ENCODE measurements at regions not wholly inside any gene's neighbourhood (a gene's known extent, or its start where the extent isn't known, plus 50 kb on each side); places are given as distances from the start of the nearest gene placed in this dataset.
"Not testable (repeated sequence)": the region's sequence is repeated elsewhere in the genome, so short reads cannot be mapped to it uniquely, and the experiment has no call there.

DNA sequence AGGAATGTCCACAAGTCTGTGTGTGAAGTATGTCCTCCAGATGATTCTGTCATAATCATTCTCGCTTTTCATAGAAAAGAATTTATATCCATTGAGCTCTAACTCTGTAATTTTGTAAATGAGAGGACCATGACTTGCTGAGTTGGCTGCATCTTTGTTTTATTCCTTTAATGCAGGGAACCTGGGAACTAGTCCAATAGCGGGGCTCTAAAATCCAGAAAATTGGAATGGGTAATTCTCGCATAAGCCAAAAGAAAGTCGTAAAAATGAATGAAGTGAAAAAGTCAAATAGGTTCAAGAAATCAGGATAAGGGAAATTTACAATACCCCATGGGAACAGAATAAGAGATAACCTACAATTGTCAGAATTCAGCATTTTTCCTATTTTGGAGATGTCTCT lies 232.5 kb downstream of the RAB38 start:
- TF ChIP-seq GATA1 (IDR thresholded peaks at IDR 0.05; ENCODE audit: low read depth, low read length) (no peak), POLR2A (IDR thresholded peaks at IDR 0.05; ENCODE audit: low read length) (no peak)
- DNase-seq: no peak

DNA sequence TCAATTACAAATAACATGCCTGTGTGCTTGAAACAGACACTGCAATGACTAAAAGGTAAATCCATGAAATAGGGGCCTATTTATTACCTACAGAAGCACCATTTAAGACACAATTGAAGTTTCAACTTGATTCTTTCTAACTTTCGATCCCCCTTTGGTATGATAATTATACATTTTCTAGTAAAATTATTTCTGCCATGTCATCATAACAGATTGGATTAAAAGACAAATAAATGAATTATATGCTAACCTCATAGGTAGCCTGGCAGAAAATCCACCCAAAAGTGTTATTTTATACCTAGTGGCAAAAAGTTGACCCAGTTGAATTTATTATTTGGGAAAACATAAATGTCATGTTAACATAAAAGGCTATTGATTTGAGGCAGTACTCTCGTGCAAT lies 241.1 kb downstream of the RAB38 start:
- no peak for DNase-seq
- TF ChIP-seq GATA1 (IDR thresholded peaks at IDR 0.05; ENCODE audit: low read depth, low read length) (no peak), POLR2A (IDR thresholded peaks at IDR 0.05; ENCODE audit: low read length) (no peak)

DNA sequence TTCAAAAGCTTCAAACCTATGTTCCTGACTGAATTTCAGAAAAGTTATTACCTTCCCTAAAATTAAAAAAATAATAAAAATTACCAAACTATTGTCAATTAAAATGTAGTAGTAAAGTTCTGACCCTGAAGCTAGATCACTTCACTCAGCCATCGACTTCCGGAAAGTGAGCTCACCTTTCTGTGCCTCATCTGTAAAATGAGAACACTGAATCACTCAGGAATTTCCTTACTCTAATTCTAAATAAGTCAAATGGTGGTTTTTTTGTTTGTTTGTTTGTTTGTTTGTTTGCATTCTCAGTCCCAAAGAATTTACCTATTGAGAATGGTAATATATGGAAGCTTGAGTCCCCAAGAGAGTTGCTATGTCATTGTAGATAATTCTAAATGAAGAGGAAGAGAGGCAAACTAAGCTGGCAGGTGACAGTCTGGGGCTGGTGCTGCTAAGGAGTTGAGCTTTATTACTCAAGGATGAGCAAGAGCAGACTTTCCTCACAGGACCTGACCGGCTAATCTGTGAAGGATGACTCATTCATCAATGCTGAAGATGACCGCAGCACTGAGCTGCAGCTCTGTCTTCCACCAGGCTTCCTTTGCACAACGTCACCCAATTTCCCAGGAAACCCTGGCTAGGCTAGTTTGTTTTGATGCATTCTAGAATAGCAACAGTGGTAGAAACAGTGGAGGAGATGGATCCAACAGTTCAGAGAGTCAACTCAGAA lies 248.8 kb downstream of the RAB38 start:
- no peak for DNase-seq
- TF ChIP-seq GATA1 (IDR thresholded peaks at IDR 0.05; ENCODE audit: low read depth, low read length) (no peak), POLR2A (IDR thresholded peaks at IDR 0.05; ENCODE audit: low read length) (no peak)

DNA sequence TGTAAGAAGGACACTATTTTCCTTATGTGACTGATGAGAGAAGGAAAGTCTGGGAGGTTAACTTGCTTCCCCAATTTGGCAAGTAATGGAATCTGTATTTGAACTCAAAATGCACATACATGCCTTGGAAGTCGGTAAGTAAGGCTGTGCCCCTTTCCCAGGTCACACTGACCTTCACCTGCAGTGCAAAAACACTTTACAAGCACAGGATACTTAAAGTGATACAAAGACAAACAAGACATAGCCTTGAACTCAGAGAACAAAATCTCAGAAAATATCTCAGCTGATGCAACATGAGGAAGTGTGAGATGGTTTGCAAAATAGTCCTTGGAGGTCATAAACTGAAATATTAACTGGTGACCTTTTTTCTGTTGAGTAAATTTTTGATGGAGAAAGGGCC lies 251.1 kb downstream of the RAB38 start:
- no peak for DNase-seq
- TF ChIP-seq POLR2A (IDR thresholded peaks at IDR 0.05; ENCODE audit: low read length) (no peak), GATA1 (IDR thresholded peaks at IDR 0.05; ENCODE audit: low read depth, low read length) (no peak)

DNA sequence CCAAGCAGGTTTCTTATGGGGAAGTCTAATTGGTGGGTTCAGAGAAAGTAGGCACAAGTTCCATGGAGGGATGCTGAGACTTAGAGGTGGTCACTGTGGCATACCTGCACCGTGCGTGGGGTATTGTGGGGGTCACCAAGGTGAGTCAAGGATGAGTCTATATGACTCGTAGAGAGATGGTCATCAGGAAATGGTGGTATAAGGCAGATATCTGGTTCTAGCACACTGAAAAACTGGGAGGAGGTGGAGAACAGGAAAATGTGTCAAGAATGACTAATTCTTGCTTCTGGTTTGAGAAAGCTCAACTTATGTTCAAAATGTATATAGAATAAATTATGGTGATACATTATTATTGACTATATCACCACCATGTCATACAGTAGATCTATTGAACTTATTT lies 258.1 kb downstream of the RAB38 start:
- no peak for DNase-seq
- TF ChIP-seq POLR2A (IDR thresholded peaks at IDR 0.05; ENCODE audit: low read length) (no peak), GATA1 (IDR thresholded peaks at IDR 0.05; ENCODE audit: low read depth, low read length) (no peak)

DNA sequence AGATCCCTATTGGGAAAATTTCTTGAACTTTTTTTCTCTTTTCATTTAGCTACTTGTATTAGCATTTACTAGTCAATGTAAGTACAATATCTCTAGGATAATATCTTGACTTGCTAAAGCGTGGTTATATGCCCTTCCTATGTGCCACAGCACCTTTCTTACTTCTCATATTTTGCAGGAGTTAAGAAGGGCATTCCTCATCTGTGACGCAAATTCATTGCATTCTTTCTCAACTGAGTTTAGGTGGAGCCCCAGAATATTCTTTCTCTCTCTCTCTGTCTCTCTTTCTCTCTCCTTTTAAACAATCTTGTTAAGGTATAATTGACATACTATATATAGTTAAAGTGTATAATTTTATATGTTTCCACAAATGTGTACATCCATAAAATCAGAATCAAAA lies 266.1 kb downstream of the RAB38 start:
- DNase-seq: no peak
- TF ChIP-seq GATA1 (IDR thresholded peaks at IDR 0.05; ENCODE audit: low read depth, low read length) (no peak), POLR2A (IDR thresholded peaks at IDR 0.05; ENCODE audit: low read length) (no peak)

DNA sequence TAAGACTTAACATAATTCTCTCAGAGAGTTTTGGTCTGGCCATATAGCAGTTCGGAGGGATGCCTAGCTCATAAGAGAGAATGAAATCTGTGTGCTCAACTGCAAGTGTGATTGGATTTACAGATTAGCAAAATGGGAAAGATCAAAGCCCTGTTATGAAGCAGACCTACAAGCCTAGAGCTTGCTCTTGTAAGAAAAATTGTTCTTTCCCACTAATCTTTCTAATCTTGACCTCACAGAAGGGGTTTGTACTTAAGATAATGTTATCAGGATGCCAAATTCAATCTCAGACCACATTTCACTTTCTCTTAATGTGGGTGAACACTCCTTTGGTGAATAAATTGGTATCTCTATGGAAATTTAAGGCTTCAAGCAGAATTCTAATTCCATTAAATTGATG lies 267.2 kb downstream of the RAB38 start:
- TF ChIP-seq POLR2A (IDR thresholded peaks at IDR 0.05; ENCODE audit: low read length) (no peak), GATA1 (IDR thresholded peaks at IDR 0.05; ENCODE audit: low read depth, low read length) (no peak)
- no peak for DNase-seq

DNA sequence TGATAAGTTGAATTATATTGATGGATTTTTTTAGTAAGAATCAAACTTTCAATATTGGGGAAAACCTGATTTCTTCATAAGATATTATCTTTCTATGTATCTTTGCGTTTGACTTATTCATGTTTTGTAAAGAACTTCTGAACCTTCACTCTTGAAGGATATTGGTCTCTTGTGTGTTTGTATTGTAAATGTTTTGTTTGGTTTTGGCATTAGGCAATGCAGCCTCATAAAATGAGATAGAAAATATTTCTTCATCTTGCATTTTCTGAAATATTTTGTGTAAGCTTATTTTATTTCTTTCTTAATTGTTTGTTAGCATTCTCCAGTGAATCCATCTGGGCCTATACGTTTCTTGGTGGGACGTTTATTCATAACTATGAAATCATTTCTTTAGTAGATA lies 271.9 kb downstream of the RAB38 start:
- TF ChIP-seq POLR2A (IDR thresholded peaks at IDR 0.05; ENCODE audit: low read length) (no peak), GATA1 (IDR thresholded peaks at IDR 0.05; ENCODE audit: low read depth, low read length) (no peak)
- DNase-seq: no peak

DNA sequence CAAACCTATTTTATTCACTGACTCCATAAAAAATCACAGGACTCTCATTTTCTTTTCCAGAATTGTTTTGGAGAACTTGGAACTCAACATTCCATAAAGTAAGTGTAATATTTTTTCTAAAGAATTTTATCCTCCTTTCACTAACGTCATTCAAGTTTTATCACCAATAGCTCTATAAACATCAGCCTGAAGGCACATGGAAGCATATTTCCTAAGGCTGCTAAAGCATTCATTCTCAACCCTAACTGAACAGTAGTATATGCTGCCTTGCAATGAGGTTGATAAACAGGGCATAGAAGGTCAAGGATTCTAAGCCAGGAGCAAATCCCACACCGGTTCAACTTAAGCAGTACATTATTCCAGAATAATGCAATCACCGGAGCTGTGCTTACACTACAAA lies 273.9 kb downstream of the RAB38 start:
- no peak for TF ChIP-seq POLR2A (IDR thresholded peaks at IDR 0.05; ENCODE audit: low read length)
- no peak for TF ChIP-seq GATA1 (IDR thresholded peaks at IDR 0.05; ENCODE audit: low read depth, low read length)
- no peak for DNase-seq

DNA sequence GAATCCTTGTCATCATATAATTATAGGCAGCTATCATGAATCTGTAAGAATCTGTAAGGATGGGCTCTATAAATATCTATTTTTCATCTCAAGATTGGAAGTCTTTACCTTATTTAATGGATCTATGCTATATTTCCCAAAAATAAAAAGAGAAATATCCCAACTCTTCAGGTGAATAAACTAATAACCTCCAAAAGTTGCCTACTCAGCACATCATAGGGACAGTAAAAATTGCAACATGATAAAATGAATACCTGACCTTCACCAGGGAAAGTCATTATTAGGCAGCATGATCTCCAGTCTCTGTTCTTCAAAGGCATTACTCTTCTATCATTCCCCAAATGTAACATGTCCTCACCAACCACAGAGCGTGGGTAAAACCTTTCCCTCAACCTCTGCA lies 277.3 kb downstream of the RAB38 start:
- TF ChIP-seq GATA1 (IDR thresholded peaks at IDR 0.05; ENCODE audit: low read depth, low read length) (no peak), POLR2A (IDR thresholded peaks at IDR 0.05; ENCODE audit: low read length) (no peak)

DNA sequence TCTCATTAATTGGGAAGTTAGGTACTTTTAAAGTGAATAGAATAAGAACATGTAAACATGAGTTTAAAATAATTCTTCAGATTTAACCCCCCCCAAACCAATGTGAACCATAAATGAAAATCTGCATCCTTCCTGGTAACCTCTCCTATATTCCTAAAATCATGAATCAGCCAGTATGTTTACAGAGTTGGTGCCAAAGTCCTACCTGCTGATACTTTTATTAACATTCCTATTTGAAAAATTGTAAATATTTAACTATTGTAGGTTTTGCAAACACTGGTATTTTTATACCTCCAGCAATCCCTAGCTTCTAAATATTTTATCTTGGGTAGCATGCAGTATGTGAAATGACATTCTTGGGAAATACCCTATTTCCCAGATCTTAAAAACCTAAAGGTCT lies 278.2 kb downstream of the RAB38 start:
- no peak for TF ChIP-seq POLR2A (IDR thresholded peaks at IDR 0.05; ENCODE audit: low read length)
- no peak for TF ChIP-seq GATA1 (IDR thresholded peaks at IDR 0.05; ENCODE audit: low read depth, low read length)
- DNase-seq: no peak

More for the DNA sequence above, 277.3 kb downstream of the RAB38 start:
- no peak for DNase-seq

DNA sequence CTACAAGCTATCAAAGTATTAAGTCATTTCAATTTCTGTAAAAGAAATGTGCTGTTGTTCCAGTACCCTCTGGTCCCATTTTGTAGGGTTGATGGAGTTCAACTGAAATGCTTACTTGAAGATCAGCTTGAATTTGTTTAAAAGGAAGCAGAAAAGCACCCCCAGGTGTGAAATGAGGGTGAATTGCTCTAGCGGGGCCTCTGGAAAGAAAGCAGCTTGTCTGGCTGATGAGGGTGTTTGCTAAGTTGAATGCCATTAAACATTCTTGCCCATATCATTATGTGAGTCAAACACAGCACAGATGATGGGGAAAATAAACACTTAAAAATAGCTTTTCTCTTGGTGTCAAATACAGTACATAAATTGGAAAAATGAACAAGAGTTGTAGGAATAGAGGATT lies 280.3 kb downstream of the RAB38 start:
- TF ChIP-seq GATA1 (IDR thresholded peaks at IDR 0.05; ENCODE audit: low read depth, low read length): no peak
- no peak for TF ChIP-seq POLR2A (IDR thresholded peaks at IDR 0.05; ENCODE audit: low read length)
- DNase-seq: no peak

DNA sequence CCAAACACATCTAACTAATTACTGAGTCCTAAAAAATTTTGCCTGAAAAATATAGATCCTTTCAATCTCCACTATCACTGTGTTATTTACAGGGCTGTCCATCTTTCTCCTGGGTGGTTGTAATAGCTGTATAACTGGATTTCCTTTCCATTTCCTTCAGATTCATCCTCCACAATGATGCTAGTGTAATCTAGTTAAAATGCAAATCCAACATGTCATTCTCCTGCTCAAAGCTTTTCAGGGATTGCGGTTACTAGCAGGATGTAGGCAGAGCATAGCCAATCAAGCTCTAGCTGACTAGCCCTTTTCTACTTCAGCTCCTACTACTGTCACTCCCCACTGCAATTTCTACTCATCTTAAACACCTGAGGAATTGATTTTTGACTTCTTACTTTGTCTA lies 283.0 kb downstream of the RAB38 start:
- DNase-seq: no peak
- no peak for TF ChIP-seq GATA1 (IDR thresholded peaks at IDR 0.05; ENCODE audit: low read depth, low read length)
- no peak for TF ChIP-seq POLR2A (IDR thresholded peaks at IDR 0.05; ENCODE audit: low read length)

DNA sequence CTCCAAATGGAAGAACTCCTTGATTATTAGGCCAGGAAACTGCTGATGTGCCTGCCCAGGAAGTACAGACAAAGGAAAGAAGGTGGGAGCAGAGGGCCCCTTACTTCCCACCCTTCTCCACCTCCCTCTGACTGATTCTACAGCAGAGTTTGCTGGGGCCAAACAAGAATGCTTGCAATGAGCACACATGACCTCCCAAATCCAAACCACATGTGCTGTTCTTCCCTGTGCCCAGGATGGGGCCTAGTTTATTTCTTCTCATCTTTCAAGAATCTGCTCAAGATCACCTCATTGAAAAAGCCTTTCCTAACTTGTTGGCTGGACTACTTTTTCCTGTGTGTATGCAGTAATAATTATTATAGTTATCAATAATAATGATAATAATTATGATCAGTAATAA lies 286.1 kb downstream of the RAB38 start:
- no peak for DNase-seq
- TF ChIP-seq GATA1 (IDR thresholded peaks at IDR 0.05; ENCODE audit: low read depth, low read length): no peak
- no peak for TF ChIP-seq POLR2A (IDR thresholded peaks at IDR 0.05; ENCODE audit: low read length)

DNA sequence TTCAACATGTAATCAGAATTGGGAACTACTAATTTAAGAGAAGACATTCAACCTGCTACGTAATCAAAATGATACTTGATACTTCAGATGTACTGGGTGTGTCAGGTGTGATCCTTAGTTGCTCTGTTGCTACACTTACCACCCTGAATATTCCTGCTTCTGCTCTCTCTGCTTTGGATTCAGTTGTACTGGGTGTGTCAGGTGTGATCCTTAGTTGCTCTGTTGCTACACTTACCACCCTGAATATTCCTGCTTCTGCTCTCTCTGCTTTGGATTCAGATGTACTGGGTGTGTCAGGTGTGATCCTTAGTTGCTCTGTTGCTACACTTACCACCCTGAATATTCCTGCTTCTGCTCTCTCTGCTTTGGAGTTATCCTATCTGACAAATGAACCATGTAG lies 290.2 kb downstream of the RAB38 start:
- not testable (repeated sequence) for DNase-seq

DNA sequence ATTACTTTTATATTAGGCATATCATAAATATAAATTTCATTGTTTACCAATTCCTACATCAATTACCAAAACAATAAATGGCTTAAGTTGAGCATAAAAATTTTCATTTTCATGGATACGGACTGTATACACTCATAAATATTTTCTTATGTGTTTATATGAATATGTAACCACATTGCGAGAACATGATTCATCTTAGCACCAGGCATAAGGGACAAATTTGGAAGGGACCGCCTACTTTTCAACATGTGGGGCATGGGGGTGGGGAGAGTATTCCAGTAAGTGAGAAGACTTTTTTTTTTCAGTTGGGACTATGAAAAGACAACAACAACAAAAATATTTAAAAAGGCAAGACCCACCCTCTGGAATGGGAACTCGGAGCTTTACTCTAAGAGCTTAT lies 296.1 kb downstream of the RAB38 start:
- DNase-seq: no peak
- no peak for TF ChIP-seq POLR2A (IDR thresholded peaks at IDR 0.05; ENCODE audit: low read length)

Measured in erythroblast (primary cell).